Parathyroid adenoma (tissue), 2 donors: ENCODE measurements at regions not wholly inside any gene's neighbourhood (a gene's known extent, or its start where the extent isn't known, plus 50 kb on each side); places are given as distances from the start of the nearest gene placed in this dataset.

Experiments
- H2AFZ ChIP-seq: fragments of 300-600 bp; sonication (generic); one replicate; pipeline ENCODE4 v1.7.0; 2017; ENCODE audit warnings: antibody characterized with exemption, mild to moderate bottlenecking
- H3K27ac ChIP-seq: fragments of 300-600 bp; sonication (generic); one replicate; pipeline ENCODE4 v1.7.0; 2017
- H3K27me3 ChIP-seq: fragments of 300-600 bp; sonication (generic); one replicate; pipeline ENCODE4 v1.7.0; 2017; ENCODE audit warnings: low read length; ENCODE audit not compliant: control insufficient read depth, insufficient read depth
- H3K36me3 ChIP-seq: fragments of 300-600 bp; sonication (generic); one replicate; pipeline ENCODE4 v1.7.0; 2017; ENCODE audit warnings: low read length; ENCODE audit not compliant: control insufficient read depth, insufficient read depth
- H3K4me1 ChIP-seq: fragments of 300-600 bp; sonication (generic); one replicate; pipeline ENCODE4 v1.7.0; 2017; ENCODE audit warnings: control low read depth
- H3K4me2 ChIP-seq: fragments of 300-600 bp; sonication (generic); one replicate; pipeline ENCODE4 v1.7.0; 2017; ENCODE audit warnings: low read length
- H3K4me3 ChIP-seq: fragments of 300-600 bp; sonication (generic); one replicate; pipeline ENCODE4 v1.7.0; 2017; ENCODE audit warnings: low read depth, low read length
- H3K79me2 ChIP-seq: fragments of 300-600 bp; sonication (generic); one replicate; pipeline ENCODE4 v1.7.0; 2017; ENCODE audit warnings: control low read depth
- H3K9ac ChIP-seq: fragments of 300-600 bp; sonication (generic); one replicate; pipeline ENCODE4 v1.7.0; 2017; ENCODE audit warnings: mild to moderate bottlenecking
- H3K9me3 ChIP-seq: fragments of 300-600 bp; sonication (generic); one replicate; pipeline ENCODE4 v1.7.0; 2017; ENCODE audit warnings: low read length; ENCODE audit not compliant: control insufficient read depth
- TF ChIP-seq, protein P1 (sequence below): fragments of 300-600 bp; sonication (generic); IDR thresholded peaks from one replicate; pipeline ENCODE4 v1.7.0; 2017; ENCODE audit warnings: antibody characterized with exemption, mild to moderate bottlenecking
- donor health status: primary hyperparathyroidism.

DNA sequence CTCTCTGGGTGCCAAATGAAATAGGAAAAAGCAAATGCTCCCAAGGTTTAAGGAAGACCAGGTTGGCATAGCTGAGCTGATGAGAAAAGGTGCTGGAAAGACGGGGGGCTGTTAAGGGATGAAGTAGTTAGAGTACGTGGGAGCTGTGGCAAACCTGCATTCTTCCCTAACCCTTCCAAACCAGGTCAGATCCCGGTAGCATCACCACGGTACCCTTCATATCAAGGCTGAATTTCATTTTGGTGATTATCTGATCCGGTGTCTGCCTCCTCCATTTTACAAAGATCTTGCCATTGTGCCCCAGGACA, 68.0 kb upstream of the PIM1 start:
- Histone ChIP-seq H3K79me2 (no peaks in the 10 kb centered on the region), H2AFZ (peak overlapping the region; percentile 77), H3K4me2 (peak overlapping the region; percentile 69), H3K9me3 (no peaks in the 10 kb centered on the region), H3K27me3 (no peaks in the 10 kb centered on the region), H3K4me3 (peak overlapping the region; percentile 60), H3K4me1 (peaks cover 17% of the 10 kb centered on the region), H3K9ac (no peak overlapping the region), H3K27ac (peak overlapping the region; percentile 88), H3K36me3 (no peaks in the 10 kb centered on the region)
- TF ChIP-seq, protein P1, sequence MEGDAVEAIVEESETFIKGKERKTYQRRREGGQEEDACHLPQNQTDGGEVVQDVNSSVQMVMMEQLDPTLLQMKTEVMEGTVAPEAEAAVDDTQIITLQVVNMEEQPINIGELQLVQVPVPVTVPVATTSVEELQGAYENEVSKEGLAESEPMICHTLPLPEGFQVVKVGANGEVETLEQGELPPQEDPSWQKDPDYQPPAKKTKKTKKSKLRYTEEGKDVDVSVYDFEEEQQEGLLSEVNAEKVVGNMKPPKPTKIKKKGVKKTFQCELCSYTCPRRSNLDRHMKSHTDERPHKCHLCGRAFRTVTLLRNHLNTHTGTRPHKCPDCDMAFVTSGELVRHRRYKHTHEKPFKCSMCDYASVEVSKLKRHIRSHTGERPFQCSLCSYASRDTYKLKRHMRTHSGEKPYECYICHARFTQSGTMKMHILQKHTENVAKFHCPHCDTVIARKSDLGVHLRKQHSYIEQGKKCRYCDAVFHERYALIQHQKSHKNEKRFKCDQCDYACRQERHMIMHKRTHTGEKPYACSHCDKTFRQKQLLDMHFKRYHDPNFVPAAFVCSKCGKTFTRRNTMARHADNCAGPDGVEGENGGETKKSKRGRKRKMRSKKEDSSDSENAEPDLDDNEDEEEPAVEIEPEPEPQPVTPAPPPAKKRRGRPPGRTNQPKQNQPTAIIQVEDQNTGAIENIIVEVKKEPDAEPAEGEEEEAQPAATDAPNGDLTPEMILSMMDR: no peak

DNA sequence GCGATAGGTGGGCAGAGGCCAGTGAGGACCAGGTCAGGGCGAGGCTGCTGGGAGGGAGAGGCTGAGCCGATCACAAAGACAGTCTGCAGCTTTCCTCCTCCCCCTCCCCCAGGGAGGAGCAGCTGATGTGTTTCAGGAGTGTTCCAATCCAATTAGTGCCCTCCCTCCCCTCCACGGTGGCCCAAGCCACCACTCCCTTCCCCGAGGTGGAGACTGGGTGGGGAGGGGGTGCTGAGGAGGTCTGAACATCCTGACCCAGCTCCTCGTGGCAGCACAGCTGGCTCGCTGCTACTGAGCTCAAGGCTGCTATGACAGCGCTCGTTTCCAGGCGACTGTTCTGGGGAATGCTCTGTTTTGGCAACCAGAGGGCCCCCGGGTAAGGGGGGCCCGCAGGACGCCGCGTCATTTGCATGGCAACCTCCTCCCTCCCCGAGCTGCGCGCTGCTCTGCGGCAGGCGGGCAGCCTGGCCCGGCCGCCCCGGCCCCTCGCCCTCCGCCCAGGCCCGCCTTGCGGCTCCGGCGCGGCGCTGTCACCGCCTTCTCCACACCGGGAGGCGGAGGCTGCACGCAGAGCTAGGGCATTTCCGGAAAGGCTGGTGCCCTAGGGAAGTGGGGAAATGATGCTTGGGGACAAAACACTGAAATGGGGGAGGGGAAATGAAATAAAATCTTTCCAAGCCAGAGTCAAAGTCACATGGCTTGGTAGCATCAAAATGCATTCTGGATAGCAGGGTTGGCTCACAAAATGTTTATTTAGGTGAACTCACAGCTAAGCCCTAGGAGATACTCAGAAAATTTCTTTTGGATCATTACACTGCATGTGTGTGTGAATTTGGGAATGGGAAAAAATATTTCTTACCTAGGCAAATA, 67.4 kb upstream of the PIM1 start:
- peak overlapping the region; percentile 69 for H3K4me2 ChIP-seq
- no peaks in the 10 kb centered on the region for H3K27me3 ChIP-seq
- no peak overlapping the region for H3K9ac ChIP-seq
- TF ChIP-seq, protein P1: no peak
- H3K36me3 ChIP-seq: no peaks in the 10 kb centered on the region
- no peaks in the 10 kb centered on the region for H3K79me2 ChIP-seq
- H3K9me3 ChIP-seq: no peaks in the 10 kb centered on the region
- peak overlapping the region; percentile 60 for H3K4me3 ChIP-seq
- H3K4me1 ChIP-seq: peaks cover 17% of the 10 kb centered on the region
- peak overlapping the region; percentile 88 for H3K27ac ChIP-seq
- peak overlapping the region; percentile 77 for H2AFZ ChIP-seq

DNA sequence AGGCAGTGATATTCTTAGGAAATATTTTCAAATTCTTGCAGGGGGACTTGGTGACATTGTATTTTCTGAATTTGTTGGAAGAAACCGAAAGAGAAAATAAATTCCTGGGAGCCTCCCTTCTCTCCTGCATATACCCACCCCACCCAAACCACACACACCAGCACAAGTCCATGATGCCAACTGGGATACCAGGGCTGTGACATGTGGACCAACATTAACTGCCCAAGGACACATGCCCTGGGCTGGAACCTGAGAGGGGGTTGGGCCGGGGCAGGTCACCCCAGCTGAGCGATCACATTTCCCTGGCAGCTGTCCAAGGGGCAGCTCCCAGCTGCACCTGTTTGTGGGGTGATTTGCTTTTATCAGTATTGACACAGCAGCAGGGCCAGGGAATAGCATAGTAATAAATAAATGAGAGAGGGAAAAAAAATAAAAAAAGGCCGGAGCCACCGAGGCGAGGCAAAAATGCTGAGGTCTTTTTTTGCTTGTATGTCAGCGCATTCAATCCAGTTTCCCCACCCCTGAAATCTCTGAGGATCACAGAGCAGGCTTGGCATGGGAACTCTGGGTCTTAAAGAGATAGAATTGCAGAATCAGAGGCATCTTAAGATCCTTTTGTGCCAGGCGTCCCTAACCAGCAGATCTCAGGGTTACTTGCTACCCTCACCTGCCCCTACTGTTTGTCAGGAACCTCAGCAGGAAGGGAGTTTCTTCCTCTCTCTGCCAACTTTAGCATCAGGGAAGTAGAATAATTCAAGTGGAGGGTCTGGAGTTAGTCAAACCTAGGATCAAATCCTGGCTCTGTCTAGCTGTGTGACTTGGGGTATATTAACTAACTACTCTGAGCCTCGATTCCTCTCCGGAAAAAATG, 66.5 kb upstream of the PIM1 start:
- Histone ChIP-seq H3K4me2 (peak overlapping the region; percentile 69), H3K36me3 (no peaks in the 10 kb centered on the region), H2AFZ (peak overlapping the region; percentile 77), H3K4me1 (peaks cover 17% of the 10 kb centered on the region), H3K4me3 (peak overlapping the region; percentile 60), H3K9ac (no peak overlapping the region), H3K27ac (peak overlapping the region; percentile 88), H3K27me3 (no peaks in the 10 kb centered on the region), H3K79me2 (no peaks in the 10 kb centered on the region), H3K9me3 (no peaks in the 10 kb centered on the region)
- TF ChIP-seq, protein P1: peak; percentile 4

DNA sequence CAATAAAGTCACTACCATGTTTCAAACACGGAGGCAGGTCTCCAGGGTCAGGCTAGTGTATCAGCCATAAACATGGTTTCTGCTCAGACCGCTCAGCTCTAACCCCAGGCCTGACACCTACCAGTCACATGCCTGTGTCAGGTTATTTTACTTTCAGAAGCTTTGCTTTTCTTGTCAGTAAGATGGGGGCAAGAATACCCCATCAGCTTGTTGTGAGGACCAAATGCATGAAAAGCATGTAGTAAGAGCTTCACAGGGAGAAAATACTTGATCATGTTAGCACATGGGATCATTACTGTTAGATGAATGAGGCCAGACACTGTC, 65.2 kb upstream of the PIM1 start:
- peak overlapping the region; percentile 77 for H2AFZ ChIP-seq
- no peaks in the 10 kb centered on the region for H3K79me2 ChIP-seq
- H3K4me3 ChIP-seq: no peak overlapping the region
- H3K36me3 ChIP-seq: no peaks in the 10 kb centered on the region
- H3K9me3 ChIP-seq: no peaks in the 10 kb centered on the region
- peak overlapping the region; percentile 37 for H3K4me2 ChIP-seq
- TF ChIP-seq, protein P1: no peak
- peaks cover 17% of the 10 kb centered on the region for H3K4me1 ChIP-seq
- no peaks in the 10 kb centered on the region for H3K27me3 ChIP-seq
- H3K27ac ChIP-seq: peak overlapping the region; percentile 88
- no peak overlapping the region for H3K9ac ChIP-seq
